ENCODE measurements at regions not wholly inside any gene's neighbourhood (a gene's known extent, or its start where the extent isn't known, plus 50 kb on each side); places are given as distances from the start of the nearest gene placed in this dataset.

DNA sequence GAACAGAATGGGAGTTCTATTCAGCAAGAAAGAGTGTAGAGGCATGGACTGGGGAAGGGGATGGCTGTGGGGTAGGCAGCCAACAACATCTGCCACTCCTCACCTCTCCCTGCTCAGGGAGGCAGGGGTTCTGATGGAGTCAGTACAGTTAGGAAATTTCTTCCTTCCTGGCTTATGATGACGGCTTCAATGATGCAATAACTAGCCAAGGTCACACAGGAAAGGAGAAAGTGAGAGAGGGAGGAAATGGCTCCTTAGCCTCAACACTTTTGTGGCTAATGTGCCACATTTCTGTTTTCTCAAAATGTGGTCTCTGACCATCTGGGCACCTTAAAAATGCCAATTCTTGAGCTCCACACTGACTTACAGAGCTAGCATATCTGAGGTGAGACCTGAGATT is 79.3 kb upstream of the PDZD8 start:
- TF ChIP-seq KDM1A (IDR thresholded peaks at IDR 0.05; ENCODE audit: borderline replicate concordance) (no peak), POLR2A (IDR thresholded peaks at IDR 0.05; ENCODE audit: low read depth, low read length) (no peak), HDAC6 (IDR thresholded peaks at IDR 0.05; ENCODE audit: unreplicated experiment) (no peak), CREB1 (IDR thresholded peaks at IDR 0.05; ENCODE audit: low read depth) (no peak), SREBF1 (IDR thresholded peaks at IDR 0.05; ENCODE audit: low read length) (no peak), POLR2AphosphoS5 (IDR thresholded peaks at IDR 0.05; ENCODE audit: low read length) (no peak)
- TF ChIP-seq, protein P1, sequence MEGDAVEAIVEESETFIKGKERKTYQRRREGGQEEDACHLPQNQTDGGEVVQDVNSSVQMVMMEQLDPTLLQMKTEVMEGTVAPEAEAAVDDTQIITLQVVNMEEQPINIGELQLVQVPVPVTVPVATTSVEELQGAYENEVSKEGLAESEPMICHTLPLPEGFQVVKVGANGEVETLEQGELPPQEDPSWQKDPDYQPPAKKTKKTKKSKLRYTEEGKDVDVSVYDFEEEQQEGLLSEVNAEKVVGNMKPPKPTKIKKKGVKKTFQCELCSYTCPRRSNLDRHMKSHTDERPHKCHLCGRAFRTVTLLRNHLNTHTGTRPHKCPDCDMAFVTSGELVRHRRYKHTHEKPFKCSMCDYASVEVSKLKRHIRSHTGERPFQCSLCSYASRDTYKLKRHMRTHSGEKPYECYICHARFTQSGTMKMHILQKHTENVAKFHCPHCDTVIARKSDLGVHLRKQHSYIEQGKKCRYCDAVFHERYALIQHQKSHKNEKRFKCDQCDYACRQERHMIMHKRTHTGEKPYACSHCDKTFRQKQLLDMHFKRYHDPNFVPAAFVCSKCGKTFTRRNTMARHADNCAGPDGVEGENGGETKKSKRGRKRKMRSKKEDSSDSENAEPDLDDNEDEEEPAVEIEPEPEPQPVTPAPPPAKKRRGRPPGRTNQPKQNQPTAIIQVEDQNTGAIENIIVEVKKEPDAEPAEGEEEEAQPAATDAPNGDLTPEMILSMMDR (IDR thresholded peaks at IDR 0.05 in 2 of 3, conservative IDR thresholded peaks at IDR 0.05 in 1 of 3; ENCODE audit: control insufficient read depth in 2 of 3, extremely low read depth in 1 of 3, insufficient read depth in 1 of 3, low read depth in 3 of 3, low read length in 3 of 3), result no peak
- TF ChIP-seq, protein P2, sequence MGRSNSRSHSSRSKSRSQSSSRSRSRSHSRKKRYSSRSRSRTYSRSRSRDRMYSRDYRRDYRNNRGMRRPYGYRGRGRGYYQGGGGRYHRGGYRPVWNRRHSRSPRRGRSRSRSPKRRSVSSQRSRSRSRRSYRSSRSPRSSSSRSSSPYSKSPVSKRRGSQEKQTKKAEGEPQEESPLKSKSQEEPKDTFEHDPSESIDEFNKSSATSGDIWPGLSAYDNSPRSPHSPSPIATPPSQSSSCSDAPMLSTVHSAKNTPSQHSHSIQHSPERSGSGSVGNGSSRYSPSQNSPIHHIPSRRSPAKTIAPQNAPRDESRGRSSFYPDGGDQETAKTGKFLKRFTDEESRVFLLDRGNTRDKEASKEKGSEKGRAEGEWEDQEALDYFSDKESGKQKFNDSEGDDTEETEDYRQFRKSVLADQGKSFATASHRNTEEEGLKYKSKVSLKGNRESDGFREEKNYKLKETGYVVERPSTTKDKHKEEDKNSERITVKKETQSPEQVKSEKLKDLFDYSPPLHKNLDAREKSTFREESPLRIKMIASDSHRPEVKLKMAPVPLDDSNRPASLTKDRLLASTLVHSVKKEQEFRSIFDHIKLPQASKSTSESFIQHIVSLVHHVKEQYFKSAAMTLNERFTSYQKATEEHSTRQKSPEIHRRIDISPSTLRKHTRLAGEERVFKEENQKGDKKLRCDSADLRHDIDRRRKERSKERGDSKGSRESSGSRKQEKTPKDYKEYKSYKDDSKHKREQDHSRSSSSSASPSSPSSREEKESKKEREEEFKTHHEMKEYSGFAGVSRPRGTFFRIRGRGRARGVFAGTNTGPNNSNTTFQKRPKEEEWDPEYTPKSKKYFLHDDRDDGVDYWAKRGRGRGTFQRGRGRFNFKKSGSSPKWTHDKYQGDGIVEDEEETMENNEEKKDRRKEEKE (IDR thresholded peaks at IDR 0.05), result no peak
